IPS DF 6.9 (cell line): ENCODE measurements at regions not wholly inside any gene's neighbourhood (a gene's known extent, or its start where the extent isn't known, plus 50 kb on each side); places are given as distances from the start of the nearest gene placed in this dataset.

ENCODE experiments used
- DNase-seq: peaks from one replicate; pipeline ENCODE4 v3.0.0-alpha.2; 2013; ENCODE audit warnings: low read depth, low spot score
- H3K27ac ChIP-seq: one replicate; pipeline ENCODE4 v1.5.1; 2013; ENCODE audit warnings: low read length, control low read depth
- H3K27me3 ChIP-seq: 2 replicates; pipeline ENCODE4 v1.6.1; 2013; ENCODE audit warnings: mild to moderate bottlenecking, low read length; ENCODE audit not compliant: control insufficient read depth, insufficient read depth
- H3K36me3 ChIP-seq: 2 replicates; pipeline ENCODE4 v1.6.1; 2013; ENCODE audit warnings: low read length; ENCODE audit not compliant: control insufficient read depth, insufficient read depth
- H3K4me1 ChIP-seq: 2 replicates; pipeline ENCODE4 v1.6.1; 2013; ENCODE audit warnings: low read length; ENCODE audit not compliant: control insufficient read depth, insufficient read depth
- H3K4me3 ChIP-seq: 2 replicates; pipeline ENCODE4 v1.5.1; 2013; ENCODE audit warnings: mild to moderate bottlenecking, low read length
- H3K9me3 ChIP-seq: 2 replicates; pipeline ENCODE4 v1.6.1; 2013; ENCODE audit warnings: low read length, inconsistent platforms; ENCODE audit not compliant: control insufficient read depth, insufficient read depth
- WGBS: extraction: QIAGEN DNeasy Blood & Tissue Kit; methylation state at CpG from one replicate; pipeline ENCODE4 v1.1.7; 2013; ENCODE audit warnings: mixed read lengths, missing lambda C conversion rate; ENCODE audit not compliant: insufficient read length, insufficient coverage; 5-methylcytosine and 5-hydroxymethylcytosine counted together

- H3K4me1 ChIP-seq = no peaks in the 10 kb centered on the region
- no peak for DNase-seq
- no peaks in the 10 kb centered on the region for H3K27me3 ChIP-seq
- H3K4me3 ChIP-seq = no peak overlapping the region
- H3K27ac ChIP-seq = no peak overlapping the region
- no peaks in the 10 kb centered on the region for H3K9me3 ChIP-seq
- no peaks in the 10 kb centered on the region for H3K36me3 ChIP-seq
These were observed 454.9 kb downstream of the C6orf118 start for GRCh38 chr6:164854526-164854925.

- Histone ChIP-seq H3K36me3 (no peaks in the 10 kb centered on the region), H3K4me1 (no peaks in the 10 kb centered on the region), H3K27ac (no peak overlapping the region), H3K27me3 (no peaks in the 10 kb centered on the region), H3K4me3 (no peak overlapping the region), H3K9me3 (no peaks in the 10 kb centered on the region)
- no peak for DNase-seq
- no CpG with 5 or more reads among the region's 1 CpG for WGBS
These were observed 463.6 kb downstream of the C6orf118 start for GRCh38 chr6:164845773-164846172.

- no CpG with 5 or more reads among the region's 1 CpG for WGBS
- no peaks in the 10 kb centered on the region for H3K9me3 ChIP-seq
These were observed 467.3 kb downstream of the C6orf118 start for GRCh38 chr6:164842085-164842484.

GRCh38 chr6:164838068-164838615 is 471.3 kb downstream of the C6orf118 start:
- no CpG with 5 or more reads among the region's 1 CpG for WGBS
- H3K27ac ChIP-seq = no peak overlapping the region
- DNase-seq = no peak

More at GRCh38 chr6:164842085-164842484, 467.3 kb downstream of the C6orf118 start:
- no peak for DNase-seq
- H3K27me3 ChIP-seq = no peaks in the 10 kb centered on the region
- H3K4me3 ChIP-seq = no peak overlapping the region
- H3K27ac ChIP-seq = no peak overlapping the region
- no peaks in the 10 kb centered on the region for H3K4me1 ChIP-seq
- H3K36me3 ChIP-seq = no peaks in the 10 kb centered on the region

GRCh38 chr6:164836486-164836885 is 472.9 kb downstream of the C6orf118 start:
- Histone ChIP-seq H3K27ac (no peak overlapping the region), H3K36me3 (no peaks in the 10 kb centered on the region), H3K27me3 (no peaks in the 10 kb centered on the region), H3K9me3 (no peaks in the 10 kb centered on the region), H3K4me1 (no peaks in the 10 kb centered on the region), H3K4me3 (no peak overlapping the region)
- no CpG with 5 or more reads among the region's 3 CpGs for WGBS
- no peak for DNase-seq

More at GRCh38 chr6:164838068-164838615, 471.3 kb downstream of the C6orf118 start:
- H3K27me3 ChIP-seq = no peaks in the 10 kb centered on the region
- H3K36me3 ChIP-seq = no peaks in the 10 kb centered on the region
- H3K9me3 ChIP-seq = no peaks in the 10 kb centered on the region
- H3K4me1 ChIP-seq = no peaks in the 10 kb centered on the region
- H3K4me3 ChIP-seq = no peak overlapping the region

- Histone ChIP-seq H3K27me3 (no peaks in the 10 kb centered on the region), H3K9me3 (no peaks in the 10 kb centered on the region), H3K27ac (no peak overlapping the region), H3K4me3 (no peak overlapping the region), H3K36me3 (no peaks in the 10 kb centered on the region), H3K4me1 (no peaks in the 10 kb centered on the region)
- no peak for DNase-seq
- no CpG with 5 or more reads among the region's 7 CpGs for WGBS
These were observed 477.0 kb downstream of the C6orf118 start for GRCh38 chr6:164832410-164832809.

- WGBS = no CpG with 5 or more reads among the region's 8 CpGs
- Histone ChIP-seq H3K4me3 (no peak overlapping the region), H3K27ac (no peak overlapping the region), H3K36me3 (no peaks in the 10 kb centered on the region), H3K27me3 (no peaks in the 10 kb centered on the region), H3K4me1 (no peaks in the 10 kb centered on the region), H3K9me3 (no peaks in the 10 kb centered on the region)
- no peak for DNase-seq
These were observed 481.9 kb downstream of the C6orf118 start for GRCh38 chr6:164827537-164827936.

- Histone ChIP-seq H3K27me3 (no peaks in the 10 kb centered on the region), H3K4me3 (no peak overlapping the region), H3K36me3 (no peaks in the 10 kb centered on the region), H3K9me3 (no peaks in the 10 kb centered on the region), H3K4me1 (no peaks in the 10 kb centered on the region), H3K27ac (no peak overlapping the region)
- WGBS = no CpG with 5 or more reads among the region's 11 CpGs
- DNase-seq = no peak
These were observed 482.5 kb downstream of the C6orf118 start for GRCh38 chr6:164826831-164827468.

- Histone ChIP-seq H3K27me3 (no peaks in the 10 kb centered on the region), H3K27ac (no peak overlapping the region), H3K9me3 (no peaks in the 10 kb centered on the region), H3K36me3 (no peaks in the 10 kb centered on the region), H3K4me3 (no peak overlapping the region), H3K4me1 (no peaks in the 10 kb centered on the region)
- no CpG with 5 or more reads among the region's 3 CpGs for WGBS
- DNase-seq = no peak
These were observed 484.0 kb downstream of the C6orf118 start for GRCh38 chr6:164825386-164825785.

- H3K9me3 ChIP-seq = no peaks in the 10 kb centered on the region
- H3K36me3 ChIP-seq = no peaks in the 10 kb centered on the region
- no peaks in the 10 kb centered on the region for H3K27me3 ChIP-seq
- no peaks in the 10 kb centered on the region for H3K4me1 ChIP-seq
- no peak overlapping the region for H3K27ac ChIP-seq
- DNase-seq = no peak
- H3K4me3 ChIP-seq = no peak overlapping the region
- WGBS = no CpG with 5 or more reads among the region's 1 CpG
These were observed 491.7 kb downstream of the C6orf118 start for GRCh38 chr6:164817662-164818061.

- Histone ChIP-seq H3K4me1 (no peaks in the 10 kb centered on the region), H3K27me3 (no peaks in the 10 kb centered on the region), H3K9me3 (no peaks in the 10 kb centered on the region), H3K36me3 (no peaks in the 10 kb centered on the region), H3K4me3 (no peak overlapping the region), H3K27ac (no peak overlapping the region)
- no peak for DNase-seq
These were observed 496.7 kb downstream of the C6orf118 start for GRCh38 chr6:164812706-164813105.
